GM23248 (cell line): ENCODE measurements at regions not wholly inside any gene's neighbourhood (a gene's known extent, or its start where the extent isn't known, plus 50 kb on each side); places are given as distances from the start of the nearest gene placed in this dataset.

Source experiments
- DNase-seq: peaks from one replicate; pipeline ENCODE4 v3.0.0-alpha.2; 2015
- H2AFZ ChIP-seq: fragments of 200-600 bp; sonication (generic); 2 replicates; pipeline ENCODE4 v1.6.1; 2016; ENCODE audit warnings: antibody characterized with exemption
- H3F3A ChIP-seq: fragments of 200-600 bp; sonication (generic); 2 replicates; pipeline ENCODE4 v1.6.1; 2016; ENCODE audit warnings: mild to moderate bottlenecking, antibody characterized with exemption, mixed run types; ENCODE audit not compliant: insufficient read depth
- H3K27ac ChIP-seq: fragments of 200-600 bp; sonication (generic); 2 replicates; pipeline ENCODE4 v1.5.1; 2016; ENCODE audit warnings: mild to moderate bottlenecking
- H3K27me3 ChIP-seq: fragments of 200-600 bp; sonication (generic); replicated peaks from 2 replicates; pipeline ENCODE4 v1.6.1; 2016; ENCODE audit warnings: mild to moderate bottlenecking; ENCODE audit not compliant: insufficient read depth
- H3K36me3 ChIP-seq: fragments of 200-600 bp; sonication (generic); 2 replicates; pipeline ENCODE4 v1.6.1; 2016; ENCODE audit warnings: low read depth, mild to moderate bottlenecking
- H3K4me1 ChIP-seq: fragments of 200-600 bp; sonication (generic); 2 replicates; pipeline ENCODE4 v1.6.1; 2016; ENCODE audit warnings: mild to moderate bottlenecking; ENCODE audit not compliant: insufficient read depth
- H3K4me2 ChIP-seq: fragments of 200-600 bp; sonication (generic); one replicate; pipeline ENCODE4 v1.6.1; 2016; ENCODE audit warnings: mild to moderate bottlenecking; ENCODE audit not compliant: unreplicated experiment
- H3K4me3 ChIP-seq: fragments of 200-600 bp; sonication (generic); 2 replicates; pipeline ENCODE4 v1.5.1; 2016; ENCODE audit warnings: mild to moderate bottlenecking
- H3K79me2 ChIP-seq: fragments of 200-600 bp; sonication (generic); 2 replicates; pipeline ENCODE4 v1.6.1; 2016; ENCODE audit warnings: mild to moderate bottlenecking; ENCODE audit not compliant: insufficient read depth
- H3K9ac ChIP-seq: fragments of 200-600 bp; sonication (generic); 2 replicates; pipeline ENCODE4 v1.6.1; 2016; ENCODE audit warnings: mild to moderate bottlenecking
- H3K9me2 ChIP-seq: fragments of 200-600 bp; sonication (generic); 2 replicates; pipeline ENCODE4 v1.6.1; 2016; ENCODE audit warnings: mixed run types, mild to moderate bottlenecking, moderate library complexity; ENCODE audit not compliant: insufficient read depth
- H3K9me3 ChIP-seq: fragments of 200-600 bp; sonication (generic); one replicate; pipeline ENCODE4 v1.6.1; 2017; ENCODE audit warnings: low read depth
- H4K20me1 ChIP-seq: fragments of 200-600 bp; sonication (generic); 2 replicates; pipeline ENCODE4 v1.6.0; 2016; ENCODE audit not compliant: insufficient read depth
- EZH2 ChIP-seq: fragments of 200-600 bp; sonication (generic); IDR thresholded peaks from 2 replicates; pipeline ENCODE4 v1.6.1; 2018; ENCODE audit warnings: antibody characterized with exemption, mild to moderate bottlenecking; ENCODE audit not compliant: insufficient read depth, poor library complexity, severe bottlenecking
- EZH2phosphoT487 ChIP-seq: fragments of 200-600 bp; sonication (generic); IDR thresholded peaks from 2 replicates; pipeline ENCODE4 v1.6.1; 2018; ENCODE audit warnings: antibody characterized with exemption, moderate library complexity, mild to moderate bottlenecking, low read depth; ENCODE audit not compliant: insufficient read depth
- WGBS, 2 experiments: methylation state at CpG; one replicate each; pipeline ENCODE4 v1.1.6; 2015 to 2017; ENCODE audit warnings: low lambda C conversion rate in 2 of 2, low coverage in 1 of 2; ENCODE audit errors: missing lambda C conversion rate in 2 of 2; 5-methylcytosine and 5-hydroxymethylcytosine counted together
- in situ Hi-C: fragments of 300-500 bp; cut with MboI; formaldehyde crosslinking; loops from 2 replicates; pipeline ENCODE4 v1.15.0; 2020

DNA sequence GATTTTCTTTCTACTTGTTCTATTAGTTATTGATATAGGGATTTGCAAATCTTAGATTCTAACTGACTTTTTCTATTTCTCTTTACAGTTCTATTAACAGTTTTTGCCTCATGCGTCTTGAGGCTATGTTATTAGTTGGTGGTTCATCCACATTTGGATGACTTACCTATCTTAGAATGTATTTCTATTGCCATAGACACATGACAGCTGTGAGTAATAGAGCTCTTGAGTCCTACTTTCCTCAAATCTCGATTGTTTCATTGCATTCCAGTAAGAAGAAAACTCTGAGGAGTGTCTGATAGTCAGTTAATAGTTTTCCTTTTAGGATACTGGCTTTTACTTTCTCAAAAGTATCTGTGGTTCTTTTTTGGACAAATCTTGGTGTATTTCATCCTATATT is 241.4 kb upstream of the ZNF32 start:
- in situ Hi-C loops: no loop called here
- H3K9me3 ChIP-seq: no peaks in the 10 kb centered on the region
- TF ChIP-seq EZH2 (no peak), EZH2phosphoT487 (no peak)
- peak overlapping the region; percentile 29 for H3K9ac ChIP-seq
- peaks cover 56% of the 10 kb centered on the region for H3F3A ChIP-seq
- peak overlapping the region; percentile 75 for H3K27ac ChIP-seq
- no peaks in the 10 kb centered on the region for H3K79me2 ChIP-seq
- no peak overlapping the region for H2AFZ ChIP-seq
- H3K36me3 ChIP-seq: no peaks in the 10 kb centered on the region
- 0% methylated on average over 2 of the region's 2 CpGs for WGBS, 2 experiments
- H3K27me3 ChIP-seq: no peaks in the 10 kb centered on the region
- H3K4me1 ChIP-seq: peaks cover 59% of the 10 kb centered on the region
- H3K9me2 ChIP-seq: no peaks in the 10 kb centered on the region; the same call in 1 of the 2 replicates
- peak overlapping the region; percentile 19; the same call in 1 of the 2 replicates for H3K4me3 ChIP-seq
- peak overlapping the region; percentile 60 for H3K4me2 ChIP-seq
- peak; percentile 91 for DNase-seq
- H4K20me1 ChIP-seq: no peaks in the 10 kb centered on the region

DNA sequence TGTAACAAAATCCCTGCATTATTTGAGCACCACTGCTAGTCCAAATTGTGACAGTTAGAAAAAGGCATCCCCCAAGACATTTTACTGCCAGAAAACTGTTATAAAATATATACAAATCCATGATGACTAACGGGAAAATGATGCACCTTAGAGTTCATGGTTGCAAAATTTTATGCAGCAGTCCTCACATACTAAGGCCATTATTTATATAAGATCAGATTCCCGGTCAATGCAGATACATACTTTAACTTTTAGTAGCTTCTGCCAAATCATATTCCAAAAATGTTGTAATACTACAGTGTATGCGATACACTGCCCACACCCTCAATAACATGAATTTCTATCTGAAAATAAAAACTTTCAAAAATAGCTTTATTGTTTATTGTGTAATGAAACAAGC is 239.9 kb upstream of the ZNF32 start:
- no peaks in the 10 kb centered on the region for H3K79me2 ChIP-seq
- peak; percentile 87 for DNase-seq
- H2AFZ ChIP-seq: no peak overlapping the region
- no peak overlapping the region for H3K9ac ChIP-seq
- no peaks in the 10 kb centered on the region; the same call in 1 of the 2 replicates for H3K9me2 ChIP-seq
- H3F3A ChIP-seq: peaks cover 54% of the 10 kb centered on the region
- WGBS, 2 experiments: 0 to 1% methylated on average over 3 of the region's 3 CpGs
- no peaks in the 10 kb centered on the region for H3K36me3 ChIP-seq
- H3K9me3 ChIP-seq: no peaks in the 10 kb centered on the region
- peak overlapping the region; percentile 22 for H3K4me2 ChIP-seq
- no peaks in the 10 kb centered on the region for H4K20me1 ChIP-seq
- in situ Hi-C loops: no loop called here
- H3K27me3 ChIP-seq: no peaks in the 10 kb centered on the region
- H3K27ac ChIP-seq: peak overlapping the region; percentile 47
- TF ChIP-seq EZH2 (no peak), EZH2phosphoT487 (no peak)
- no peak overlapping the region for H3K4me3 ChIP-seq
- peaks cover 59% of the 10 kb centered on the region for H3K4me1 ChIP-seq

DNA sequence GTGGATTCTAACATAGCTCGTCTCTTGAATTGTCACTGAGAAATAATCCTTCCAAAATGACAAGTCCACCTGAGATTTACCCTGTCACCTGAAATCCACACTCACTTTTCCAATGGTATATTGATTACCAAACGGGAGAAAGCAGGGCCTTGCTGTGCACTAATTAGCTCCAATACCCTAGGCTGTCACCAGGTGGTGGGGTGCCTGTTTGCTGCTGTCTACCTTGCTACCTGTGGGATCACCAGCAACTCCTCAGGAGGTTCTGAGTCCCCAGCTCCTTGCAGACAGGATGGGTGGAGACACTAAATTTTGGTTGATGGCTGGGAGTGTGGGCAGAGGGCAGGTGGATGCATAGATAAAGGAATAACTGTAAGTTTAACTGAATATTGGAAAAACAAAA is 237.2 kb upstream of the ZNF32 start:
- no peaks in the 10 kb centered on the region for H3K36me3 ChIP-seq
- H3K27me3 ChIP-seq: no peaks in the 10 kb centered on the region
- H3K9ac ChIP-seq: no peak overlapping the region
- H2AFZ ChIP-seq: no peak overlapping the region
- no peaks in the 10 kb centered on the region for H4K20me1 ChIP-seq
- H3K9me3 ChIP-seq: no peaks in the 10 kb centered on the region
- no peak overlapping the region for H3K4me3 ChIP-seq
- 90 to 97% methylated on average over 2 of the region's 2 CpGs for WGBS, 2 experiments
- no peak overlapping the region for H3K27ac ChIP-seq
- H3K4me2 ChIP-seq: no peak overlapping the region
- in situ Hi-C loops: no loop called here
- H3K9me2 ChIP-seq: no peaks in the 10 kb centered on the region
- H3K4me1 ChIP-seq: peaks cover 43% of the 10 kb centered on the region
- DNase-seq: no peak
- no peaks in the 10 kb centered on the region for H3K79me2 ChIP-seq
- peaks cover 27% of the 10 kb centered on the region for H3F3A ChIP-seq
- TF ChIP-seq EZH2phosphoT487: no peak
- TF ChIP-seq EZH2: no peak

DNA sequence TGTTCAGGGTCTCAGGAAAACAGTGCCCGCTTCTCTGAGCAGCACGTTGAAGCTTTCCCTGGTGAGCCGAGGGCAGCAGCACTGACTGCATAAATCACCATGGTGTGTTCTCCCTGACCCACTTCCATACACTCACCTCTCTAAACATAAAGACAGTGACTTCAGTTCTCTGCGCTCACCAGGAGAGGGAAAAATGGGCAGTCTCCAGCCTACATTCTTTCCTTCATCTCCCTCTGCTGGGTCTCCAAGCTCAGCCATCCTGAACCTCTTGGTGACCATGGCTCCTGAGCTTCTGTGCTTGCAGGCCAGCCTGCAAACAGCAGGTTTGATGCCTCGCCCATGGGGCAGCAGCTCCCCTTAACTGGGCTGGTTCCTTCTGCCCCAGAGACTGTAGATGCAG is 236.6 kb upstream of the ZNF32 start:
- Histone ChIP-seq H3K27me3 (no peaks in the 10 kb centered on the region), H3K36me3 (no peaks in the 10 kb centered on the region), H3F3A (peaks cover 23% of the 10 kb centered on the region), H4K20me1 (no peaks in the 10 kb centered on the region), H3K4me2 (no peak overlapping the region), H3K9ac (no peak overlapping the region), H3K4me3 (no peak overlapping the region), H3K4me1 (peaks cover 40% of the 10 kb centered on the region), H3K27ac (no peak overlapping the region), H3K9me2 (no peaks in the 10 kb centered on the region), H3K79me2 (no peaks in the 10 kb centered on the region), H2AFZ (no peak overlapping the region), H3K9me3 (no peaks in the 10 kb centered on the region)
- in situ Hi-C loops: no loop called here
- no peak for DNase-seq
- WGBS, 2 experiments: 98 to 100% methylated on average over 5 of the region's 5 CpGs
- no peak for TF ChIP-seq EZH2
- no peak for TF ChIP-seq EZH2phosphoT487

- Histone ChIP-seq H3K27ac (no peak overlapping the region), H3K4me2 (no peak overlapping the region), H3K9me3 (no peaks in the 10 kb centered on the region), H3K4me3 (no peak overlapping the region), H3K36me3 (no peaks in the 10 kb centered on the region), H4K20me1 (no peaks in the 10 kb centered on the region), H3F3A (peaks cover 20% of the 10 kb centered on the region), H3K9me2 (no peaks in the 10 kb centered on the region), H3K4me1 (peaks cover 37% of the 10 kb centered on the region), H2AFZ (no peak overlapping the region), H3K79me2 (no peaks in the 10 kb centered on the region), H3K27me3 (no peaks in the 10 kb centered on the region), H3K9ac (no peak overlapping the region)
- no peak for DNase-seq
- in situ Hi-C loops: no loop called here
- 99% methylated on average over 8 of the region's 8 CpGs for WGBS, 2 experiments
- TF ChIP-seq EZH2phosphoT487 (no peak), EZH2 (no peak)
These were observed 235.9 kb upstream of the ZNF32 start for GRCh38 chr10:43884501-43885105.
